Breast epithelium (tissue), 4 donors: ENCODE measurements at regions not wholly inside any gene's neighbourhood (a gene's known extent, or its start where the extent isn't known, plus 50 kb on each side); places are given as distances from the start of the nearest gene placed in this dataset.
A peak's percentile ranks its signal among the peaks of the same experiment; 100 is the strongest.

Experiments
- DNase-seq, 2 donors: peaks; one replicate each; pipeline ENCODE4 v3.0.0-alpha.2; 2019; ENCODE audit warnings: low spot score in 2 of 2
- H3K27ac ChIP-seq, 2 donors: fragments of 200-600 bp; sonication (generic) in 1 of 2; one replicate each; pipeline ENCODE4 v1.5.1; 2016 to 2019; ENCODE audit warnings: mild to moderate bottlenecking in 1 of 2
- H3K27me3 ChIP-seq, 2 donors: fragments of 200-600 bp; sonication (generic) in 1 of 2; one replicate each; pipeline versions ENCODE4 v1.5.1 to v1.6.0; 2017 to 2019; ENCODE audit warnings: control low read depth in 1 of 2, mild to moderate bottlenecking in 1 of 2
- H3K36me3 ChIP-seq: fragments of 200-600 bp; one replicate; pipeline ENCODE4 v1.5.1; 2019
- H3K4me1 ChIP-seq, 2 donors: fragments of 200-600 bp; sonication (generic); one replicate each; pipeline ENCODE4 v1.5.1; 2016 to 2019; ENCODE audit warnings: control low read depth in 1 of 2
- H3K4me3 ChIP-seq, 3 donors: fragments of 200-600 bp; sonication (generic); 1 replicate in 2 of 3; 2 replicates in 1 of 3; pipeline ENCODE4 v1.5.1; 2016 to 2019; ENCODE audit warnings: mild to moderate bottlenecking in 3 of 3, moderate library complexity in 2 of 3
- H3K9me3 ChIP-seq, 2 donors: fragments of 200-600 bp; sonication (generic) in 1 of 2; one replicate each; pipeline ENCODE4 v1.5.1; 2016 to 2019; ENCODE audit warnings: control low read depth in 1 of 2
- POLR2A ChIP-seq: fragments of 450-650 bp; IDR thresholded peaks from one replicate; pipeline ENCODE4 v1.6.1; 2016; ENCODE audit warnings: antibody characterized with exemption, mild to moderate bottlenecking, moderate library complexity
- POLR2AphosphoS5 ChIP-seq, 3 donors: sonication (generic); formaldehyde crosslinking; IDR thresholded peaks; one replicate each; pipeline ENCODE4 v1.6.1; 2017; ENCODE audit warnings: antibody characterized with exemption in 3 of 3
- intact Hi-C: fragments of 100-400 bp; cut with DNase I; formaldehyde crosslinking; loops from one replicate; pipeline ENCODE4 v1.15.1; 2023; ENCODE audit warnings: low total_unique reads
- TF ChIP-seq, protein P1 (sequence below), 3 donors: fragments of 450-650 bp; IDR thresholded peaks; one replicate each; pipeline ENCODE4 v1.5.1; 2016 to 2017; ENCODE audit warnings: antibody characterized with exemption in 3 of 3, mild to moderate bottlenecking in 3 of 3, moderate library complexity in 3 of 3

DNA sequence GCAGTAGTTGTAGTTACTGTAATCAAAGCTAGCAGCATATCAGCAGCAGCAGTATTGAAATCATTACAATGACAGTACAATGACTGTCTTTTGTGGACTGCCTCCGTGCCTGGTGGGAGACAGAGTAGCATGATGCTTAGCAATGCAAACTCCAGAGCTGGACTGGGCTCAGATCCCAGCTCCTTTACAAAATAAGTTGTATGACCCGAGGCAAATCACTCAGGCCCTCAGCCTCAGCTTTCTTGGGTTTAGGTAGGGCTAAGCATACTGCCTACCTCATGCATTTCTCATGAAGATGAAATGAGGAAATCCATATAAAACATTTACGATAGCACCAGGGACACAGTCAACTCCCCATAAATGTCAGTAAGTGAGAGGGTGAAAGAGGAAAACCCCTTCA is 170.7 kb downstream of the TTC32 start:
- H3K9me3 ChIP-seq, result no peaks in the 10 kb centered on the region
- no peaks in the 10 kb centered on the region for H3K36me3 ChIP-seq
- intact Hi-C loops, result no loop called here
- H3K27ac ChIP-seq, result no peak overlapping the region
- no peaks in the 10 kb centered on the region for H3K27me3 ChIP-seq
- TF ChIP-seq POLR2AphosphoS5 (IDR thresholded peaks at IDR 0.05) (no peak), POLR2A (no peak)
- TF ChIP-seq, protein P1, sequence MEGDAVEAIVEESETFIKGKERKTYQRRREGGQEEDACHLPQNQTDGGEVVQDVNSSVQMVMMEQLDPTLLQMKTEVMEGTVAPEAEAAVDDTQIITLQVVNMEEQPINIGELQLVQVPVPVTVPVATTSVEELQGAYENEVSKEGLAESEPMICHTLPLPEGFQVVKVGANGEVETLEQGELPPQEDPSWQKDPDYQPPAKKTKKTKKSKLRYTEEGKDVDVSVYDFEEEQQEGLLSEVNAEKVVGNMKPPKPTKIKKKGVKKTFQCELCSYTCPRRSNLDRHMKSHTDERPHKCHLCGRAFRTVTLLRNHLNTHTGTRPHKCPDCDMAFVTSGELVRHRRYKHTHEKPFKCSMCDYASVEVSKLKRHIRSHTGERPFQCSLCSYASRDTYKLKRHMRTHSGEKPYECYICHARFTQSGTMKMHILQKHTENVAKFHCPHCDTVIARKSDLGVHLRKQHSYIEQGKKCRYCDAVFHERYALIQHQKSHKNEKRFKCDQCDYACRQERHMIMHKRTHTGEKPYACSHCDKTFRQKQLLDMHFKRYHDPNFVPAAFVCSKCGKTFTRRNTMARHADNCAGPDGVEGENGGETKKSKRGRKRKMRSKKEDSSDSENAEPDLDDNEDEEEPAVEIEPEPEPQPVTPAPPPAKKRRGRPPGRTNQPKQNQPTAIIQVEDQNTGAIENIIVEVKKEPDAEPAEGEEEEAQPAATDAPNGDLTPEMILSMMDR (IDR thresholded peaks at IDR 0.05), result no peak
- no peak overlapping the region for H3K4me3 ChIP-seq
- DNase-seq, result no peak
- no peaks in the 10 kb centered on the region for H3K4me1 ChIP-seq

- no peak for DNase-seq
- TF ChIP-seq, protein P1 (IDR thresholded peaks at IDR 0.05), result no peak
- TF ChIP-seq POLR2A, result no peak
- TF ChIP-seq POLR2AphosphoS5 (IDR thresholded peaks at IDR 0.05), result no peak
- Histone ChIP-seq H3K36me3 (no peaks in the 10 kb centered on the region), H3K9me3 (no peaks in the 10 kb centered on the region), H3K4me3 (no peak overlapping the region), H3K27me3 (no peaks in the 10 kb centered on the region), H3K27ac (no peak overlapping the region), H3K4me1 (no peaks in the 10 kb centered on the region)
- intact Hi-C loops, result no loop called here
Measured at GRCh38 chr2:19728125-19728524, 173.7 kb downstream of the TTC32 start.

- intact Hi-C loops, result no loop called here
- Histone ChIP-seq H3K27ac (no peak overlapping the region), H3K4me3 (no peak overlapping the region), H3K9me3 (no peaks in the 10 kb centered on the region), H3K36me3 (no peaks in the 10 kb centered on the region), H3K27me3 (no peaks in the 10 kb centered on the region), H3K4me1 (no peaks in the 10 kb centered on the region)
- no peak for DNase-seq
- no peak for TF ChIP-seq POLR2A
- TF ChIP-seq POLR2AphosphoS5 (IDR thresholded peaks at IDR 0.05), result no peak
- TF ChIP-seq, protein P1 (IDR thresholded peaks at IDR 0.05), result no peak
Measured at GRCh38 chr2:19725392-19725791, 176.4 kb downstream of the TTC32 start.

DNA sequence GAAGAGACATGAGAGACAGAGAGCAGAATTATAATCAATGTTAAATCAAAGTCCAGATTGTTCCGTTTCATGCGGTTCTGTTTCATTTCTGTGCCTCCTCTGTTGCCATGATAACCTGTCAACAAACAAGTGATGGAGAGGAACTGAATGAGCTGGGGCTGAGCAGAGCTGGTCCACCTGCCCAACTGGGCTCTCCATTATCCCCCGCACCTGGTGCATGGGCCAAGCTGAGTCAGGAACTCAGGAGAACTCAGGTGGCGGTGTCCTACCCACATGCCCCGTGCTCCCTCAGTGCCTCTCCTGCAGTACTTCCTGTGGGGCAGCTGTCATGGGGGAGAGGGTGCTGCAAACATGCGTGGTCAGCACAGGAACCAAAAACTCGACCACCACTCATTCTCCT is 178.8 kb downstream of the TTC32 start:
- no peaks in the 10 kb centered on the region for H3K4me1 ChIP-seq
- TF ChIP-seq, protein P1 (IDR thresholded peaks at IDR 0.05), result no peak
- no peak for TF ChIP-seq POLR2AphosphoS5 (IDR thresholded peaks at IDR 0.05)
- no peaks in the 10 kb centered on the region for H3K36me3 ChIP-seq
- intact Hi-C loops, result no loop called here
- H3K9me3 ChIP-seq, result no peaks in the 10 kb centered on the region
- H3K27me3 ChIP-seq, result no peaks in the 10 kb centered on the region
- peak overlapping the region; percentile 42 to 44 for H3K27ac ChIP-seq
- no peak overlapping the region for H3K4me3 ChIP-seq
- DNase-seq, result no peak

- Histone ChIP-seq H3K27ac (peak overlapping the region in 1 of 2 donors; percentile 44), H3K9me3 (no peaks in the 10 kb centered on the region), H3K36me3 (no peaks in the 10 kb centered on the region), H3K4me3 (no peak overlapping the region), H3K27me3 (no peaks in the 10 kb centered on the region), H3K4me1 (no peaks in the 10 kb centered on the region)
- no peak for DNase-seq
- TF ChIP-seq POLR2A (no peak), POLR2AphosphoS5 (IDR thresholded peaks at IDR 0.05) (no peak)
- TF ChIP-seq, protein P1 (IDR thresholded peaks at IDR 0.05), result no peak
- intact Hi-C loops, result no loop called here
Measured at GRCh38 chr2:19722531-19722971, 179.2 kb downstream of the TTC32 start.
